ENCODE measurements at regions not wholly inside any gene's neighbourhood (a gene's known extent, or its start where the extent isn't known, plus 50 kb on each side); places are given as distances from the start of the nearest gene placed in this dataset.

DNA sequence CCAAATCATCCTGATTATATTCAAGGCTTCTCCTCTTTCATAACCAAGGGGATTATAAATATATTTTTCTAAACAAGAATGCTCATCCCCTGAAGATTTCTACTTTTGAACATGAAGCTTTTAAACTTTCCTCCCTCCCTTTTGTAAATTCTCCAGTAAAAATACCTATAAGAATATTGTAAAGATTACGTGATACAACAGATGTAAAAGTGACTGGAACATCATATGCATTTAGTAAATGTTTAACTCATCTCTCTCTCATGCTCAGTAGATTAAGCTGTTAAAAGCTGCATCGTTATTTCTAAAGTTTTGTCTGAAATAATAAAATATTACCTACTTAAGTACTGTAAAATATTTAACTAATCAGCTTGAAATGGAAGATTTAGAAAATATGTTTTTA lies 281.1 kb downstream of the SPRY2 start:
- TF ChIP-seq CTCF (IDR thresholded peaks at IDR 0.05; ENCODE audit: low read depth, low read length): no peak
- H3K4me3 ChIP-seq (ENCODE audit: low read depth, low read length): no peak overlapping the region

DNA sequence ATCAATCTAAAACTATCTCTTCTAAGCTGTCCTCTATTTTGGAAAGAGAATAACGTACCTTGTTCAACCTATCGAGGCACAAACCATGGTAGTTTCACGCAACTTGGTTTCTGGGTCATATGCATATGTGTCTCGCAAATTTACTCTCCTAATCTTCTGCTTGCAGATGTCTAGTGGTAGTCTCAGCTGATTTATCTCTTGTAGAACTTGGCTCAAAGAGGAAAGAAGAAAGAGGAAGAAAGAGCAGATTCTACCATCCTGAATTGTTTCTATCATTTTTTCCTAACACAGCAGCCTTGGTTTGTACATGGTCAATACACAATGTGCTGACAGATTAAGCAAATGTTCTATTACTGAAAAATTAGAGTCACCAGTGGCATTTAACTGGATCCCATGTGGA lies 282.3 kb downstream of the SPRY2 start:
- no peak for TF ChIP-seq CTCF (IDR thresholded peaks at IDR 0.05; ENCODE audit: low read depth, low read length)
- no peak overlapping the region for H3K4me3 ChIP-seq (ENCODE audit: low read depth, low read length)

GRCh38 chr13:80055847-80056246 lies 285.1 kb downstream of the SPRY2 start:
- no peak for TF ChIP-seq CTCF (IDR thresholded peaks at IDR 0.05; ENCODE audit: low read depth, low read length)
- no peak overlapping the region for H3K4me3 ChIP-seq (ENCODE audit: low read depth, low read length)

DNA sequence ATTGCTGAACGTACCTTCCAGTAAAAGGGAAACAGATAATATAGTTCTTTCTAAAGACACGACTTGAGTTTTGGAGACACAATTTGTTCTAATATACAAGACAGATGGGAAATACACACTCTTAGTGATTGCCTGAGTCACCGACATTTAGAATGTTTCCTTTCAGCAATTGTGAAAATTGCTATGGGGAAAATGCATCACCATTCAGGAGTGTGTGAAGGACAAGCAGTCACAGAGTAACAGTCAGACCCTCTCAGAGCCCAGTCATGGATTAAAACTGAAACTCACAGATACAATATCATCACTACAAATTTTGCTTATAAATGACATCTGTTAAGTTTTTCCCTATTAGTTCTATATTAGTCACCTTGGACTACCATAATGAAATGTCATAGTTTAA lies 286.1 kb downstream of the SPRY2 start:
- TF ChIP-seq CTCF (IDR thresholded peaks at IDR 0.05; ENCODE audit: low read depth, low read length): no peak

DNA sequence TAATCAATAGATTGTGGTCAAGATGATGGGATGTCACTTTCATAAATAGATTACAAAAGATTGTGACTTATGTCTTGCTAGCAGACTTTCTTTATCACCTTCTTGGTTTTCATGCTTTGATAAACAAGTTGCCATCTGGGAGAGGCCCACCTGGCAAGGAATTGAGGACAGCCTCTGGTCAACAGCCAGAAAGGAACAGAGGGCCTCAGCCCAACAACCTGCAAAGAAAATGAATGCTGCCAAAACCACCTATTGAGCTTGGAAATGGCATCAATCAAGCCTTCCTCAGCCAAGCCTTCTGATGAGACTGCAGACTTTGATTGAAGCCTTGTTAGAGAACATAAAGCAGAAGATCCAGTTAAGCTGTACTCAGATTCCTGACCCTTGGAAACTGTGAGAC lies 288.6 kb downstream of the SPRY2 start:
- no peak for TF ChIP-seq CTCF (IDR thresholded peaks at IDR 0.05; ENCODE audit: low read depth, low read length)
- H3K4me3 ChIP-seq (ENCODE audit: low read depth, low read length): no peak overlapping the region

More for the DNA sequence above, 286.1 kb downstream of the SPRY2 start:
- no peak overlapping the region for H3K4me3 ChIP-seq (ENCODE audit: low read depth, low read length)

DNA sequence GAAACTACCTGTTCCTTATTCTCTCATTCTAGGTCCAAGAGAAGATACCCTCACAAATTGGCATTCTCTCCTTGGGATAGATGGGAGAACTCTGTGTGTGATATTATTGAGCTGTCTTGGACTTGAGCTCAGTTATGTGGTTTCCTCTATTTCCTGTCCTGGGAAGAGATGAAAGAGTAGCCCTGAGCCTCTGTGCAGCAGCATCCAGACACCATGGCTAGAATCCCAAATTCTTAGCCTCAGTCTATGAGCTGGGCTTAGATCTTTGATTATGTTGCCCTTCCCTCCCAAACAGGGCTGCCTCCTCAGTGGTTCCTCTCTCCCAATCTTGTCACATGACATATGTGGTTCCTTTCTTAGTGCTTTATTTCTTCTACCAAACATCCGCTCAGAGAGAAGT lies 290.7 kb downstream of the SPRY2 start:
- no peak for TF ChIP-seq CTCF (IDR thresholded peaks at IDR 0.05; ENCODE audit: low read depth, low read length)
- H3K4me3 ChIP-seq (ENCODE audit: low read depth, low read length): no peak overlapping the region

DNA sequence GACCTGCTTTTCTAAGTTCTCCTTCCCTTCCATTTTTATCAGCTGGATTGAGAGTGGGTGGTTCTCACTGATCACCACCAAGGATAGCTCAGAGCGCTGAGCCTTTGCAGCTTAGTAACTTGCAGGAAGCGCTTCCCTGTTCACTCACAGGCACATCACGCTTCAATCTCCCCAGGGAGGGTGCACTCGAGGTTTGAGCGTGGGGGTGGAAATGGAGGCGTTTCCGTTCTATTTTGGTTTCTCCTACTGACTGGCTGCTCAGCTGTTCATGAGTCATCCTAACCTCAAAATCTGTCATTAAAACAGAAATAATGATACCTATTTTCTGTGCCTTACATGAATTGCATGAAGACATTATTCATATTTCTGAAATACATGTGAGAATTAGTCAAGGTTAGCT lies 292.1 kb downstream of the SPRY2 start:
- no peak overlapping the region for H3K4me3 ChIP-seq (ENCODE audit: low read depth, low read length)
- TF ChIP-seq CTCF (IDR thresholded peaks at IDR 0.05; ENCODE audit: low read depth, low read length): no peak

Data from WI38 (cell line).